Fibroblast of lung (primary cell): ENCODE measurements at regions not wholly inside any gene's neighbourhood (a gene's known extent, or its start where the extent isn't known, plus 50 kb on each side); places are given as distances from the start of the nearest gene placed in this dataset.

Experiments used
- DNase-seq, 2 donors: peaks; one replicate each; pipeline versions ENCODE4 v3.0.0 to v3.0.0-alpha.2; 2010; ENCODE audit warnings: low read depth in 2 of 2
- H2AFZ ChIP-seq: 2 replicates; pipeline ENCODE4 v1.5.1; 2012; ENCODE audit warnings: low read length, control low read depth, inconsistent platforms
- H3K27ac ChIP-seq: 2 replicates; pipeline ENCODE4 v1.5.1; 2011; ENCODE audit warnings: low read length, control low read depth; ENCODE audit not compliant: insufficient read depth
- H3K27me3 ChIP-seq: 2 replicates; pipeline ENCODE4 v1.5.1; 2011; ENCODE audit warnings: mild to moderate bottlenecking, low read length; ENCODE audit not compliant: control insufficient read depth, insufficient read depth
- H3K36me3 ChIP-seq: 2 replicates; pipeline ENCODE4 v1.5.1; 2011; ENCODE audit warnings: low read length; ENCODE audit not compliant: control insufficient read depth, insufficient read depth
- H3K4me1 ChIP-seq: 2 replicates; pipeline ENCODE4 v1.5.1; 2011; ENCODE audit warnings: low read length; ENCODE audit not compliant: control insufficient read depth, insufficient read depth; ENCODE audit errors: extremely low read depth
- H3K4me2 ChIP-seq: 2 replicates; pipeline ENCODE4 v1.5.1; 2011; ENCODE audit warnings: low read length, control low read depth; ENCODE audit not compliant: insufficient read depth; ENCODE audit errors: extremely low read depth
- H3K4me3 ChIP-seq, 4 experiments: fragments of 200-600 bp in 1 of 4; sonication (generic) in 1 of 4; replicated peaks in 1 of 4; 2 replicates each; pipeline ENCODE4 v1.5.1; 2011 to 2016; ENCODE audit warnings: low read length in 4 of 4, low read depth in 3 of 4, mild to moderate bottlenecking in 3 of 4, control low read depth in 2 of 4, inconsistent platforms in 1 of 4, mixed read lengths in 1 of 4; ENCODE audit not compliant: insufficient read depth in 1 of 4; ENCODE audit errors: control extremely low read depth in 1 of 4
- H3K79me2 ChIP-seq: 2 replicates; pipeline ENCODE4 v1.5.1; 2012; ENCODE audit warnings: mild to moderate bottlenecking, low read length, inconsistent platforms; ENCODE audit not compliant: control insufficient read depth, insufficient read depth
- H3K9ac ChIP-seq: 2 replicates; pipeline ENCODE4 v1.5.1; 2011; ENCODE audit warnings: mild to moderate bottlenecking, low read length, control low read depth; ENCODE audit not compliant: insufficient read depth
- H3K9me3 ChIP-seq: 2 replicates; pipeline ENCODE4 v1.5.1; 2012; ENCODE audit warnings: low read depth, low read length; ENCODE audit not compliant: control insufficient read depth, insufficient read depth
- H4K20me1 ChIP-seq: 2 replicates; pipeline ENCODE4 v1.5.1; 2011; ENCODE audit warnings: low read length; ENCODE audit not compliant: control insufficient read depth, insufficient read depth; ENCODE audit errors: extremely low read depth
- CTCF ChIP-seq, 2 donors: IDR thresholded peaks in 1 of 2; conservative IDR thresholded peaks in 1 of 2; 1 replicate in 1 of 2; 2 replicates in 1 of 2; pipeline ENCODE4 v1.5.1; 2011 to 2012; ENCODE audit warnings: low read length in 2 of 2, control low read depth in 1 of 2, inconsistent platforms in 1 of 2, low read depth in 1 of 2, mild to moderate bottlenecking in 1 of 2
- EZH2 ChIP-seq: IDR thresholded peaks from 2 replicates; pipeline ENCODE4 v1.5.1; 2012; ENCODE audit warnings: low read length, control low read depth, mild to moderate bottlenecking; ENCODE audit errors: missing control alignments

- Histone ChIP-seq H3K27ac (no peak overlapping the region), H3K4me2 (no peak overlapping the region), H3K9ac (no peak overlapping the region), H3K36me3 (no peaks in the 10 kb centered on the region), H3K4me3 (no peak overlapping the region), H4K20me1 (no peaks in the 10 kb centered on the region), H3K27me3 (no peaks in the 10 kb centered on the region), H3K79me2 (no peaks in the 10 kb centered on the region), H3K4me1 (no peaks in the 10 kb centered on the region), H3K9me3 (no peaks in the 10 kb centered on the region), H2AFZ (no peak overlapping the region)
- DNase-seq: no peak
- TF ChIP-seq CTCF (conservative IDR thresholded peaks at IDR 0.05 in 1 of 2, IDR thresholded peaks at IDR 0.05 in 1 of 2; ENCODE audit: low read depth in 1 of 2, low read length in 2 of 2) (no peak), EZH2 (no peak)
These were observed 172.6 kb upstream of the CNTN3 start for GRCh38 chr3:74787011-74787410.

GRCh38 chr3:74771401-74771800 lies 156.9 kb upstream of the CNTN3 start:
- Histone ChIP-seq H3K27ac (no peak overlapping the region), H4K20me1 (no peaks in the 10 kb centered on the region), H3K4me1 (no peaks in the 10 kb centered on the region), H2AFZ (no peak overlapping the region), H3K79me2 (no peaks in the 10 kb centered on the region), H3K9me3 (no peaks in the 10 kb centered on the region), H3K36me3 (no peaks in the 10 kb centered on the region), H3K27me3 (no peaks in the 10 kb centered on the region), H3K9ac (no peak overlapping the region), H3K4me3 (no peak overlapping the region), H3K4me2 (no peak overlapping the region)
- no peak for DNase-seq
- no peak for TF ChIP-seq EZH2
- TF ChIP-seq CTCF (conservative IDR thresholded peaks at IDR 0.05 in 1 of 2, IDR thresholded peaks at IDR 0.05 in 1 of 2; ENCODE audit: low read depth in 1 of 2, low read length in 2 of 2): no peak

DNA sequence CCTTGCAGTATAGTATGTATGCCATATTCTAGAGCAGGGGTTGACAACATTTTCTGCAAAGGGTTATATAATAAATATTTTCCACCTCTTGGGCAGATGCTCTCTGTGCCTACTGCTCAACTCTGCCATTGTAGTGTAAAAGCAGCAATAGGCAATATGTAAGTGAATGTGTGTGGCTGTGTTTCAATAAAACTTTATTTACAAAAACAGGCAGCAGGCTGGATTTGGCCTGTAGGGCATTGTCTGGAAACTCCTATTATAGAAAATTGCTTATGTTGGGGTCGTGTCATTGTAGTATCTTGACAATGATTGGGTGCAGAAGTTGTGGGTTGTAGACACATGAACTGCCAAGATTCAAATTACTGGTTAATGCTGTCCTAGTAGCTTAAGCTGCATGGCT lies 153.6 kb upstream of the CNTN3 start:
- no peak overlapping the region for H3K9ac ChIP-seq
- H3K36me3 ChIP-seq: no peaks in the 10 kb centered on the region
- no peak overlapping the region for H3K27ac ChIP-seq
- no peak overlapping the region for H3K4me2 ChIP-seq
- H3K27me3 ChIP-seq: no peaks in the 10 kb centered on the region
- H3K79me2 ChIP-seq: no peaks in the 10 kb centered on the region
- no peaks in the 10 kb centered on the region for H3K4me1 ChIP-seq
- no peaks in the 10 kb centered on the region for H3K9me3 ChIP-seq
- no peaks in the 10 kb centered on the region for H4K20me1 ChIP-seq
- no peak for DNase-seq
- TF ChIP-seq EZH2: no peak
- no peak for TF ChIP-seq CTCF (conservative IDR thresholded peaks at IDR 0.05 in 1 of 2, IDR thresholded peaks at IDR 0.05 in 1 of 2; ENCODE audit: low read depth in 1 of 2, low read length in 2 of 2)
- no peak overlapping the region for H3K4me3 ChIP-seq
- no peak overlapping the region for H2AFZ ChIP-seq
